Stomach (tissue), 4 donors: ENCODE measurements at regions not wholly inside any gene's neighbourhood (a gene's known extent, or its start where the extent isn't known, plus 50 kb on each side); places are given as distances from the start of the nearest gene placed in this dataset.

Experiments used
- POLR2A ChIP-seq, 4 donors: fragments of 450-650 bp; IDR thresholded peaks; one replicate each; pipeline ENCODE4 v1.6.1; 2016; ENCODE audit warnings: antibody characterized with exemption in 4 of 4, control low read depth in 2 of 4, mild to moderate bottlenecking in 1 of 4, moderate library complexity in 1 of 4
- POLR2AphosphoS5 ChIP-seq, 3 donors: sonication (generic); formaldehyde crosslinking; IDR thresholded peaks; one replicate each; pipeline ENCODE4 v1.6.1; 2016; ENCODE audit warnings: antibody characterized with exemption in 3 of 3
- TF ChIP-seq, protein P1 (sequence below), 7 experiments: fragments of 450-650 bp in 4 of 7; fragments of 200-600 bp in 3 of 7; sonication (generic) in 3 of 7; IDR thresholded peaks; one replicate each; pipeline ENCODE4 v1.5.1; 2016 to 2019; ENCODE audit warnings: antibody characterized with exemption in 7 of 7, control low read depth in 2 of 7, mild to moderate bottlenecking in 1 of 7

DNA sequence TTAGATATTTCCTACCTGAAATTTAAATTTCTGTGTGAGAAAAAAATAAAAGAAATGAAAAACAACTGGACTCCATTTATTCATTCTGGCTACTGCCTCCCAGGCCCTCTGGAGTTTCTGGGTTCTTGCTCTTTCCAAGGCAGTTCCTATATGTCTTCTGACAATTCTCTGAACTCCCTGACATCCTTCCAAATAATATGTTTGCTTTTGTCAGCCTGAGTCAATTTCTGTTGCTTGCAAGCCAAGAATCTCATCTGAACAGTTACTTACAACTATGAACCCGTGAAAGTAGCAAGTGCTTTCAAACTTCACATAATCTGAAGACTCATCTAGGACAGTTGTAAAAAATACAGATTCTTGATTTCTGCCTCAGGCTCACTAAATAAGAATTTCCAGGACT, 216.7 kb upstream of the NPVF start:
- no peak for TF ChIP-seq POLR2A (IDR thresholded peaks at IDR 0.05)
- TF ChIP-seq, protein P1, sequence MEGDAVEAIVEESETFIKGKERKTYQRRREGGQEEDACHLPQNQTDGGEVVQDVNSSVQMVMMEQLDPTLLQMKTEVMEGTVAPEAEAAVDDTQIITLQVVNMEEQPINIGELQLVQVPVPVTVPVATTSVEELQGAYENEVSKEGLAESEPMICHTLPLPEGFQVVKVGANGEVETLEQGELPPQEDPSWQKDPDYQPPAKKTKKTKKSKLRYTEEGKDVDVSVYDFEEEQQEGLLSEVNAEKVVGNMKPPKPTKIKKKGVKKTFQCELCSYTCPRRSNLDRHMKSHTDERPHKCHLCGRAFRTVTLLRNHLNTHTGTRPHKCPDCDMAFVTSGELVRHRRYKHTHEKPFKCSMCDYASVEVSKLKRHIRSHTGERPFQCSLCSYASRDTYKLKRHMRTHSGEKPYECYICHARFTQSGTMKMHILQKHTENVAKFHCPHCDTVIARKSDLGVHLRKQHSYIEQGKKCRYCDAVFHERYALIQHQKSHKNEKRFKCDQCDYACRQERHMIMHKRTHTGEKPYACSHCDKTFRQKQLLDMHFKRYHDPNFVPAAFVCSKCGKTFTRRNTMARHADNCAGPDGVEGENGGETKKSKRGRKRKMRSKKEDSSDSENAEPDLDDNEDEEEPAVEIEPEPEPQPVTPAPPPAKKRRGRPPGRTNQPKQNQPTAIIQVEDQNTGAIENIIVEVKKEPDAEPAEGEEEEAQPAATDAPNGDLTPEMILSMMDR (IDR thresholded peaks at IDR 0.05): no peak
- TF ChIP-seq POLR2AphosphoS5 (IDR thresholded peaks at IDR 0.05): no peak
